ENCODE measurements at regions not wholly inside any gene's neighbourhood (a gene's known extent, or its start where the extent isn't known, plus 50 kb on each side); places are given as distances from the start of the nearest gene placed in this dataset.
"Not testable (repeated sequence)": the region's sequence is repeated elsewhere in the genome, so short reads cannot be mapped to it uniquely, and the experiment has no call there.

GRCh38 chr9:134546746-134547145 is 94.9 kb upstream of the COL5A1 start:
- DNase-seq (no peak), ATAC-seq (ENCODE audit: low read depth) (no peak)
- peaks cover 8% of the 10 kb centered on the region for H3K27me3 Mint-ChIP-seq
- H3K4me3 Mint-ChIP-seq = no peak overlapping the region
- ChIA-PET POLR2A (no interaction called here), CTCF (no interaction called here)
- no peak overlapping the region for H3K27ac Mint-ChIP-seq
- peaks cover 4% of the 10 kb centered on the region for H3K9me3 Mint-ChIP-seq
- no peaks in the 10 kb centered on the region for H3K36me3 Mint-ChIP-seq (ENCODE audit: low read depth)
- intact Hi-C loops (cut with micrococcal nuclease) = loop anchor here (5.0 kb wide), 1 partner anchor 561 kb away; no protein-coding TSS in a partner anchor
- no peak for TF ChIP-seq CTCF (IDR thresholded peaks at IDR 0.05)
- H3K4me1 Mint-ChIP-seq = no peaks in the 10 kb centered on the region

DNA sequence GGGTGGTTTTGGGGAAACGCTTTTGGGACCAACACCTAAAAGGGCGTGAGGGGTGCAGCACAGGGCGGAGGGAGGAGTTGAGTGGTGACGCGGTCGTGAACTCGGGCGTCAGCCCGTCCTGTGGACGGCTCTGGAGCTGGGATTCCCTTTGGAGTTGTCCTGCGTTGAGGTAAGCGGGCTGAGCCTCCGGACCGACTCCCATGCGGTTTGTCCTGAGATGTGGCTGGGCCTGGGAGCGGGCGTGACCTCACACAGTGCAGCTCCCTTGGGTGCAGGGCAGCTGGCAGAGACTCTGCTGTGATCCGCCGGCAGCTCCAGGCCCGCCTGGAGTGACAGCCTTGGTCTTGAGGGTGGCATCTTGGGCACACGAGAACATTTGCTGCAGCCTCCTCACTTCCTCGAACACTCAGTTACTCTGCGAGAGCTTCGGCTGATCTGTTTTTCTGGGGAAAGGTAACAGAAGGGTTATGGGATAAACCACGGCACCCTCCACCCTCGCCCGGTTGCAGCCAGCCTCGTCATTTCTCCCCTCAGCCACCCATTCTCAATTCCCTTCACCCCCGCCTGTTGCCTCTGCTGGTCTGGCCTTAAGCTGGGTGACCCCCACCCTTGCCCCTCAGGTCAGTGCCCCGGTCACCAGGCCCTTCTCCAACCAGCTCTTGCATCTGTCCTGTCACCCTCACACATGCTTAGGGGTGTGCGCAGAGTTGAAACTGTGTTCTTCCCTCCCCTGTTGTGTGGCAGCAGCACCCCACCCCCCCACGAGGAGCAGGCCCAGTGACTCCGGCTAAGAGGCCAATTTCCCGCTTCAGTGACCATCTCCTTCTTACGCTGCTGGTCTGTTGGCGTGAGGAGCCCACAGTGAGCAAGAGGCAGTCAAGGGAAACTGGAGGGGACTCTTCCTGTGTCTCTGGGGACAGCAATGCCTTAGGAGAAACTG is 94.2 kb upstream of the COL5A1 start:
- Mint-ChIP-seq H3K9me3 (peaks cover 4% of the 10 kb centered on the region), H3K36me3 (ENCODE audit: low read depth) (no peaks in the 10 kb centered on the region), H3K27ac (no peak overlapping the region), H3K27me3 (peaks cover 11% of the 10 kb centered on the region), H3K4me3 (no peak overlapping the region), H3K4me1 (no peaks in the 10 kb centered on the region)
- TF ChIP-seq CTCF (IDR thresholded peaks at IDR 0.05) = no peak
- DNase-seq (no peak), ATAC-seq (ENCODE audit: low read depth) (no peak)
- ChIA-PET POLR2A (no interaction called here), CTCF (no interaction called here)
- intact Hi-C loops (cut with micrococcal nuclease) = loop anchor here (5.0 kb wide), 1 partner anchor 560 kb away; no protein-coding TSS in a partner anchor

DNA sequence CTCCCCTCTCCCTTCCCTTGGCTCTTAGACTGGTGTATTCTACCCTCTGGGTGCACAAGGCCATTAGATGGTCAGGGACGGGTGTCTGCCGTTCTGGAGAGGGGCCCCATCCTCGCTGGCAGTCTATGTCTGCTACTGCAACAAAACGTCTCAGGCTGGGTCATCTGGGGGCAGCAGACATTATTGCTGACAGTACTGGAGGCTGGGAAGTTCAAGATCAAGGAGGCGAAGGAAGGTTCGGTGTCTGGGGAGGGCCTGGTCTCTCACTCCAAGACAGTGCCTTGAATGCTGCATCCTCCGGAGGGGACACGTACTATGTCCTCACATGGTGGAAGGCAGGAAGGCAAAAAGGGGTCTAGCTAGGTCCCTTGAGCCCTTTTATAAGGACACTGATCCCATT is 93.4 kb upstream of the COL5A1 start:
- Mint-ChIP-seq H3K4me1 (no peaks in the 10 kb centered on the region), H3K4me3 (no peak overlapping the region), H3K9me3 (peaks cover 4% of the 10 kb centered on the region), H3K36me3 (ENCODE audit: low read depth) (no peaks in the 10 kb centered on the region), H3K27ac (no peak overlapping the region), H3K27me3 (peaks cover 11% of the 10 kb centered on the region)
- ATAC-seq (ENCODE audit: low read depth) (no peak), DNase-seq (no peak)
- no peak for TF ChIP-seq CTCF (IDR thresholded peaks at IDR 0.05)
- ChIA-PET CTCF (no interaction called here), POLR2A (no interaction called here)
- intact Hi-C loops (cut with micrococcal nuclease) = loop anchor here (5.0 kb wide), 1 partner anchor 559 kb away; no protein-coding TSS in a partner anchor

- H3K9me3 Mint-ChIP-seq = peaks cover 4% of the 10 kb centered on the region
- no peak for TF ChIP-seq CTCF (IDR thresholded peaks at IDR 0.05)
- ChIA-PET POLR2A (no interaction called here), CTCF (no interaction called here)
- DNase-seq (no peak), ATAC-seq (ENCODE audit: low read depth) (no peak)
- intact Hi-C loops (cut with micrococcal nuclease) = loop anchor here (5.0 kb wide), 1 partner anchor 559 kb away; no protein-coding TSS in a partner anchor
- H3K4me3 Mint-ChIP-seq = no peak overlapping the region
- H3K27me3 Mint-ChIP-seq = peaks cover 11% of the 10 kb centered on the region
- no peaks in the 10 kb centered on the region for H3K4me1 Mint-ChIP-seq
- H3K36me3 Mint-ChIP-seq (ENCODE audit: low read depth) = no peaks in the 10 kb centered on the region
- H3K27ac Mint-ChIP-seq = no peak overlapping the region
Observed at GRCh38 chr9:134548618-134549017, 93.0 kb upstream of the COL5A1 start.

- no peaks in the 10 kb centered on the region for H3K36me3 Mint-ChIP-seq (ENCODE audit: low read depth)
- peaks cover 10% of the 10 kb centered on the region for H3K27me3 Mint-ChIP-seq
- no peak for ATAC-seq (ENCODE audit: low read depth)
- no peak overlapping the region for H3K27ac Mint-ChIP-seq
- no peak for TF ChIP-seq CTCF (IDR thresholded peaks at IDR 0.05)
- intact Hi-C loops (cut with micrococcal nuclease) = loop anchor here (5.0 kb wide), 1 partner anchor 558 kb away; no protein-coding TSS in a partner anchor
- H3K9me3 Mint-ChIP-seq = peaks cover 4% of the 10 kb centered on the region
- CTCF ChIA-PET = no interaction called here
- H3K4me3 Mint-ChIP-seq = no peak overlapping the region
- H3K4me1 Mint-ChIP-seq = no peaks in the 10 kb centered on the region
- POLR2A ChIA-PET = no interaction called here
- no peak for DNase-seq
Observed at GRCh38 chr9:134549336-134549735, 92.3 kb upstream of the COL5A1 start.

DNA sequence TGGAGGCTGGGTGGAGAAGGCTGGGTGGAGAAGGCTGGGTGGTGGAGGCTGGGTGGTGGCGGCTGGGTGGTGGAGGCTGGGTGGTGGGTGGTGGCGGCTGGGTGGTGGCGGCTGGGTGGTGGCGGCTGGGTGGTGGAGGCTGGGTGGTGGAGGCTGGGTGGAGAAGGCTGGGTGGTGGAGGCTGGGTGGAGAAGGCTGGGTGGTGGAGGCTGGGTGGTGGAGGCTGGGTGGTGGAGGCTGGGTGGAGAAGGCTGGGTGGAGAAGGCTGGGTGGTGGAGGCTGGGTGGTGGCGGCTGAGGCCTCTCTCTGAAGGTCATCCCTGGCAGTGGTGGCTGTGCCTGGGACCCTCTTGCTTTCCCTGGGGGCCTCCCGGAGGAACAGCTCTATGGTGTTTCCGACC is 91.5 kb upstream of the COL5A1 start:
- intact Hi-C loops (cut with micrococcal nuclease); H3K36me3 Mint-ChIP-seq (ENCODE audit: low read depth); ATAC-seq (ENCODE audit: low read depth); H3K4me1 Mint-ChIP-seq; H3K9me3 Mint-ChIP-seq; CTCF ChIA-PET; POLR2A ChIA-PET; H3K4me3 Mint-ChIP-seq; DNase-seq; H3K27ac Mint-ChIP-seq: not testable (repeated sequence)
- H3K27me3 Mint-ChIP-seq = peaks cover 10% of the 10 kb centered on the region

Measured in activated B cell treated with CpG ODN at 0.5 μM for 24 hours (primary cell).